Neuronal stem cell (in vitro differentiated cells): ENCODE measurements at regions not wholly inside any gene's neighbourhood (a gene's known extent, or its start where the extent isn't known, plus 50 kb on each side); places are given as distances from the start of the nearest gene placed in this dataset.

Experiments used
- DNase-seq: peaks from one replicate; pipeline ENCODE4 v3.0.0-alpha.2; 2013; ENCODE audit warnings: low spot score
- H2AFZ ChIP-seq: one replicate; pipeline ENCODE4 v1.6.1; 2013; ENCODE audit warnings: mild to moderate bottlenecking, low read length, inconsistent platforms
- H2AK5ac ChIP-seq: 2 replicates; pipeline ENCODE4 v1.6.1; 2013; ENCODE audit warnings: low read depth, mild to moderate bottlenecking, inconsistent platforms, low read length, moderate library complexity, mixed read lengths
- H2BK120ac ChIP-seq: 2 replicates; pipeline ENCODE4 v1.6.1; 2013; ENCODE audit warnings: low read depth, mild to moderate bottlenecking, inconsistent platforms, low read length, moderate library complexity, mixed read lengths
- H2BK12ac ChIP-seq: one replicate; pipeline ENCODE4 v1.6.1; 2013; ENCODE audit warnings: low read length, inconsistent platforms
- H2BK15ac ChIP-seq: 2 replicates; pipeline ENCODE4 v1.6.1; 2013; ENCODE audit warnings: mild to moderate bottlenecking, low read length, inconsistent platforms, mixed read lengths
- H2BK5ac ChIP-seq: one replicate; pipeline ENCODE4 v1.6.1; 2013; ENCODE audit warnings: inconsistent platforms, mild to moderate bottlenecking, low read length, moderate library complexity
- H3K14ac ChIP-seq: one replicate; pipeline ENCODE4 v1.6.1; 2013; ENCODE audit warnings: low read length, inconsistent platforms
- H3K18ac ChIP-seq: 2 replicates; pipeline ENCODE4 v1.6.1; 2013; ENCODE audit warnings: low read length, inconsistent platforms
- H3K23ac ChIP-seq: 2 replicates; pipeline ENCODE4 v1.6.1; 2013; ENCODE audit warnings: low read depth, mild to moderate bottlenecking, mixed read lengths, low read length, inconsistent platforms; ENCODE audit not compliant: poor library complexity
- H3K27ac ChIP-seq: replicated peaks from 3 replicates; pipeline ENCODE4 v1.5.1; 2013; ENCODE audit warnings: low read length, inconsistent platforms
- H3K27me3 ChIP-seq, 3 experiments: 2 replicates each; pipeline ENCODE4 v1.6.1; 2013; ENCODE audit warnings: low read length in 3 of 3, mild to moderate bottlenecking in 2 of 3, inconsistent platforms in 1 of 3, low read depth in 1 of 3, mixed read lengths in 1 of 3, moderate library complexity in 1 of 3; ENCODE audit not compliant: control insufficient read depth in 3 of 3, insufficient read depth in 3 of 3
- H3K36me3 ChIP-seq, 2 donors: replicated peaks in 1 of 2; 2 replicates each; pipeline ENCODE4 v1.6.1; 2013; ENCODE audit warnings: low read length in 2 of 2; ENCODE audit not compliant: control insufficient read depth in 2 of 2, insufficient read depth in 2 of 2
- H3K4ac ChIP-seq: 2 replicates; pipeline ENCODE4 v1.6.1; 2013; ENCODE audit warnings: inconsistent platforms, mild to moderate bottlenecking, low read length, moderate library complexity
- H3K4me1 ChIP-seq, 2 donors: 1 replicate in 1 of 2; 2 replicates in 1 of 2; pipeline ENCODE4 v1.6.1; 2013; ENCODE audit warnings: low read length in 2 of 2, low read depth in 1 of 2; ENCODE audit not compliant: control insufficient read depth in 2 of 2, insufficient read depth in 1 of 2
- H3K4me2 ChIP-seq: one replicate; pipeline ENCODE4 v1.6.1; 2013; ENCODE audit warnings: mild to moderate bottlenecking, low read length, inconsistent platforms; ENCODE audit not compliant: insufficient read depth, poor library complexity, severe bottlenecking
- H3K4me3 ChIP-seq, 2 donors: 2 replicates each; pipeline ENCODE4 v1.5.1; 2013; ENCODE audit warnings: low read length in 2 of 2, mild to moderate bottlenecking in 2 of 2, inconsistent platforms in 1 of 2, moderate library complexity in 1 of 2
- H3K79me1 ChIP-seq: one replicate; pipeline ENCODE4 v1.6.1; 2013; ENCODE audit warnings: low read depth, mild to moderate bottlenecking, inconsistent platforms, low read length, moderate library complexity
- H3K9ac ChIP-seq: one replicate; pipeline ENCODE4 v1.6.1; 2013; ENCODE audit warnings: mild to moderate bottlenecking, low read depth, low read length, inconsistent platforms; ENCODE audit not compliant: poor library complexity
- H3K9me3 ChIP-seq, 2 donors: replicated peaks in 1 of 2; 2 replicates each; pipeline versions ENCODE3 to v1.6.1; 2013; ENCODE audit warnings: low read length in 2 of 2, mild to moderate bottlenecking in 2 of 2, inconsistent platforms in 1 of 2, low read depth in 1 of 2, mixed read lengths in 1 of 2, moderate library complexity in 1 of 2; ENCODE audit not compliant: control insufficient read depth in 2 of 2, insufficient read depth in 1 of 2
- H4K8ac ChIP-seq: one replicate; pipeline ENCODE4 v1.6.1; 2013; ENCODE audit warnings: low read depth, mild to moderate bottlenecking, inconsistent platforms, low read length, moderate library complexity
- H4K91ac ChIP-seq: one replicate; pipeline ENCODE4 v1.6.1; 2013; ENCODE audit warnings: low read length, low read depth, mild to moderate bottlenecking, inconsistent platforms; ENCODE audit not compliant: poor library complexity
- WGBS, 2 donors: extraction: QIAGEN DNeasy Blood & Tissue Kit; methylation state at CpG; one replicate each; pipeline ENCODE4 v1.1.7; 2013; ENCODE audit warnings: missing lambda C conversion rate in 2 of 2, mixed read lengths in 1 of 2; ENCODE audit not compliant: insufficient read length in 2 of 2, insufficient replicate concordance in 1 of 2; ENCODE audit errors: extremely low coverage in 2 of 2; 5-methylcytosine and 5-hydroxymethylcytosine counted together

DNA sequence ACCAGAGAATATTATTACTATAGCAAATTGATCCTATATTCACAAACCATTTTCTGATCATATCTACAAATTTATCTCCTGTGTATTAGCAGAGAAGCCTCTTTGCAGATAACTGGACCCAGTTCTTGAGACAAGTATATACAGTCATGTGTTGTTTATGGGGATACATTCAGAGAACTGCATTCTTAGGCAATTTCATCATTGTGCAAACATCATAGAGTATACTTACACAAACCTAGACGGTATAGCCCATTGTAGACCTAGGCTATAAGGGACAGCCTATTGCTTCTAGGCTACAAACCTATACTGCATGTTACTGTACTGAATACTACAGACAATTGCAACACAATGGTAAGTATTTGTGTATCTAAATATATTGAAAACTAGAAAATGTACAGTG is 152.5 kb upstream of the SPANXN4 start:
- no peak overlapping the region for H3K9ac ChIP-seq
- no peaks in the 10 kb centered on the region for H3K36me3 ChIP-seq
- H4K8ac ChIP-seq = no peak overlapping the region
- no peaks in the 10 kb centered on the region for H3K79me1 ChIP-seq
- H2BK5ac ChIP-seq = no peak overlapping the region
- no peak overlapping the region for H3K27ac ChIP-seq
- H3K27me3 ChIP-seq = no peaks in the 10 kb centered on the region
- no peak overlapping the region for H3K4me3 ChIP-seq
- no CpG with 5 or more reads among the region's 1 CpG for whole genome bisulfite sequencing, 2 donors
- no peak overlapping the region for H3K23ac ChIP-seq
- no peak overlapping the region for H2AK5ac ChIP-seq
- no peak overlapping the region for H4K91ac ChIP-seq
- no peak overlapping the region for H2BK120ac ChIP-seq
- no peaks in the 10 kb centered on the region for H3K4me1 ChIP-seq
- H3K4me2 ChIP-seq = no peak overlapping the region
- no peak overlapping the region for H3K14ac ChIP-seq
- H3K18ac ChIP-seq = no peak overlapping the region
- H2BK12ac ChIP-seq = no peak overlapping the region
- no peaks in the 10 kb centered on the region for H3K9me3 ChIP-seq
- H2BK15ac ChIP-seq = no peak overlapping the region
- DNase-seq = no peak
- H2AFZ ChIP-seq = no peak overlapping the region
- no peak overlapping the region for H3K4ac ChIP-seq

DNA sequence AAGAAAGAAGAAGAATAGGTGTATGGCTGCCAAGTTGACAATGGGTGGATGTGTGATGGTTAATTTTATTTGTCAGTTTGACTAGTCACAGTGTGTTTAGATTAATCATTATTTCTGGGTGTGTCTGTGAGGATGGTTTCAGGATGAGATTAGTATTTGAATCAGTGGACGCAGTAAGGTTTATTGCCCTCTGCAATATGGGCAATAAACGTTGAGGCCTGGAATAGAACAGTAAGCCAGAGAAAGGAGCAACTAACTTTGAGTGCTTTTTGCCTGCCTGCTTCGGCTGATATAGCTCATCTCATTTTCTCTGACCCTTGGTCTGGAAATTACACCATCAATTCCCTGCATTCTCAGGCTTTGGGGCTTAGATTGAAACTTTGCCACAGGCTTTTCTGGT is 140.8 kb upstream of the SPANXN4 start:
- Histone ChIP-seq H3K79me1 (no peaks in the 10 kb centered on the region), H3K18ac (no peak overlapping the region), H3K23ac (no peak overlapping the region), H2BK5ac (no peak overlapping the region), H3K4ac (no peak overlapping the region), H3K14ac (no peak overlapping the region), H3K9me3 (no peaks in the 10 kb centered on the region), H4K8ac (no peak overlapping the region), H3K4me3 (no peak overlapping the region), H3K4me1 (no peaks in the 10 kb centered on the region), H2AFZ (no peak overlapping the region), H3K27ac (no peak overlapping the region), H2BK12ac (no peak overlapping the region), H2AK5ac (no peak overlapping the region), H3K4me2 (no peak overlapping the region), H2BK15ac (no peak overlapping the region), H3K27me3 (no peaks in the 10 kb centered on the region), H4K91ac (no peak overlapping the region), H2BK120ac (no peak overlapping the region), H3K9ac (no peak overlapping the region), H3K36me3 (no peaks in the 10 kb centered on the region)
- no peak for DNase-seq
- no CpG with 5 or more reads among the region's 3 CpGs for WGBS, 2 donors

DNA sequence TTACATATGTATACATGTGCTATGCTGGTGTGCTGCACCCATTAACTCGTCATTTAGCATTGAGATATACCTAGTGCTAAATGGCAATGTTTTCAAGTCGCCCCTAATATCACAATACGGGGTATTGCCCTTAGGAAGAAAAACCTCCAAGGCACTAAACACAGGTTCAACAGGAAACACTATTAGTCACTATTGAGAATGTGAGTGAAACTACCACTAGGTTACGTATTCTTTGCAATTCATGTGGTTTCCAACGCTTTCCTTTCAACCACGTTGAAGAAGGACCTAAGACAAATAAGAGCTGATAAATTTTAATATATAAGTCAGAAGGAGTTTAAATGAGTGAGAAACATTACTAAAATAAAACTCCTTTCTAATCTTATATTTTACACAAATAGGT is 134.7 kb upstream of the SPANXN4 start:
- no peak overlapping the region for H2AK5ac ChIP-seq
- no peak overlapping the region for H2BK5ac ChIP-seq
- H3K4ac ChIP-seq = no peak overlapping the region
- H2BK15ac ChIP-seq = no peak overlapping the region
- H3K79me1 ChIP-seq = no peaks in the 10 kb centered on the region
- H2AFZ ChIP-seq = no peak overlapping the region
- H3K23ac ChIP-seq = no peak overlapping the region
- H3K4me2 ChIP-seq = no peak overlapping the region
- DNase-seq = no peak
- H3K27ac ChIP-seq = no peak overlapping the region
- H2BK120ac ChIP-seq = no peak overlapping the region
- H4K8ac ChIP-seq = no peak overlapping the region
- H3K4me3 ChIP-seq = no peak overlapping the region
- H3K14ac ChIP-seq = no peak overlapping the region
- no peak overlapping the region for H3K9ac ChIP-seq
- no peak overlapping the region for H2BK12ac ChIP-seq
- H4K91ac ChIP-seq = no peak overlapping the region
- no CpG with 5 or more reads among the region's 6 CpGs for WGBS, 2 donors
- no peaks in the 10 kb centered on the region for H3K4me1 ChIP-seq
- H3K18ac ChIP-seq = no peak overlapping the region
- no peaks in the 10 kb centered on the region for H3K36me3 ChIP-seq
- H3K9me3 ChIP-seq = no peaks in the 10 kb centered on the region
- H3K27me3 ChIP-seq = no peaks in the 10 kb centered on the region

DNA sequence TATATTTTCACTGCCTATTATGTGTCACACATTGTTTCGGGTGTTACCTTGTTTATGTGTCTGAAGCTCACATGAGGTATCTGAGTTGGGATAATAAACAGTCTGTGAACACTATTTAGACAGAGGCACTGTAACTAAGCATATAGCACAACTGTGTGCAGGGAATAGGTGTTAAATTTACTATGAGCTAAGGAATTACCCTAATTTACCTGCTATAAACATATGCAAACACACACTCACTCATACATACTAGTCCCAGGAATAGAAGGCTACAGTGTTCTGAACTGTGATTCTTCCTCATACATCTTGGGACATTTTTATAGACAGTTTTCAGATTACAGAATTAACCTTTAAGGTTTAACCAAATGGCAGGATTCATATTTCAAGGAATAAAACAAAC is 127.6 kb upstream of the SPANXN4 start:
- no peak overlapping the region for H3K4me3 ChIP-seq
- no peaks in the 10 kb centered on the region for H3K4me1 ChIP-seq
- H4K8ac ChIP-seq = no peak overlapping the region
- H3K14ac ChIP-seq = no peak overlapping the region
- no peak overlapping the region for H3K23ac ChIP-seq
- H2BK120ac ChIP-seq = no peak overlapping the region
- H3K27ac ChIP-seq = no peak overlapping the region
- no peaks in the 10 kb centered on the region for H3K27me3 ChIP-seq
- H3K18ac ChIP-seq = no peak overlapping the region
- no CpG with 5 or more reads among the region's 1 CpG for WGBS, 2 donors
- no peak overlapping the region for H2AFZ ChIP-seq
- no peak overlapping the region for H2BK15ac ChIP-seq
- H3K36me3 ChIP-seq = no peaks in the 10 kb centered on the region
- no peak overlapping the region for H2BK12ac ChIP-seq
- no peak for DNase-seq
- no peaks in the 10 kb centered on the region for H3K9me3 ChIP-seq
- H4K91ac ChIP-seq = no peak overlapping the region
- H3K9ac ChIP-seq = no peak overlapping the region
- no peak overlapping the region for H3K4me2 ChIP-seq
- H2AK5ac ChIP-seq = no peak overlapping the region
- H3K4ac ChIP-seq = no peak overlapping the region
- no peak overlapping the region for H2BK5ac ChIP-seq
- no peaks in the 10 kb centered on the region for H3K79me1 ChIP-seq
